HG03457 (cell line): ENCODE measurements at regions not wholly inside any gene's neighbourhood (a gene's known extent, or its start where the extent isn't known, plus 50 kb on each side); places are given as distances from the start of the nearest gene placed in this dataset.

ENCODE experiments used
- ATAC-seq: cut with Tn5 transposase; IDR thresholded peaks from one replicate; pipeline ENCODE4 v1.9.1; 2021; ENCODE audit warnings: moderate number of reproducible peaks; ENCODE audit not compliant: unreplicated experiment

- no peak for ATAC-seq
These were observed 1279.0 kb upstream of the LRRTM1 start for GRCh38 chr2:81583311-81584108.

DNA sequence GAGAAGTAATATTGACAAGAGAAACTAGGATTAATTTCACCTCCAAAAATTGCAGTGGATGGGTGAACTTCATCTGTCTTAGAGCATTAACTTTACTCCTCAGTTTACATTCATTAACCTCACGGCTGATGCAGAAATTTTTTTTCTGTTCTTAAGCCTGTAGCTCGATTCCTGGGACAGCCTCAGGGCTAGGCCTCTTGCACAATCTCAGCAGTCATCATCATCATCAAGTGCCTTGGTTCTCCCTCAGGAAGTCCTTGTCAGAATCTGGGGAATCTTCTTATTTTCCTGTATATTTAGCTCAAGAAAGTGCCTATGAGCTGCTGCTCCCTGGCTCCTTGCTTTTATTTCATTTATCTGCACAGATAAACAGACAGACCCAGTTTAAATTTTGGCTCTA lies 1272.2 kb upstream of the LRRTM1 start:
- no peak for ATAC-seq

DNA sequence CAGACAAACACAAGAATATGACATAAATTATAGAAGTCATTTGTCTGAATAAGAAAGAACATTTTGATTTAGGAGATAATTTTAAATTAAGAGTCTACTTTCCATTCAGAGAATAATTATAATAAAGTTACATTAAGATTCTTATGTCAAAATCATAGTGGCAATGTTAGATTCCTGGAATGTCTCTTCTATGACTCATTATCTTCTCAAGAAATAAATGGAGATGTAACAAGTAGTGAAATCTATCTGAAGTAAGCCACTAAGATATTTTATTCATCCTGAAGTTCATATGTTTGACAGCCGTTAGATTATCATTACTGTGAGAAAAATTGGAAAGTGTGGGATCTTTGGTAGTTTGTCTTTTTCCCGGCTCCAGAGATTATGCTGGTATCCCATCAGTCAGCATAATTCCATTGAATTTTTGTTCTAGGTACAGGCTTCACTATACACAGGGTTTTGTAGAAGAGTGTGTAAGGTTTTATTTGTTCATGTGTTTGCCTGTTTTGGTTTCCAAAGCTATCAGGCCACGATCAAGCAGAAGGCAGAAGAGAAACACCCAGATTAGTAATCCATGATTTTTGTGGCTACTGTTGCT lies 1246.6 kb upstream of the LRRTM1 start:
- no peak for ATAC-seq

GRCh38 chr2:81550277-81550676 lies 1245.7 kb upstream of the LRRTM1 start:
- ATAC-seq: no peak

DNA sequence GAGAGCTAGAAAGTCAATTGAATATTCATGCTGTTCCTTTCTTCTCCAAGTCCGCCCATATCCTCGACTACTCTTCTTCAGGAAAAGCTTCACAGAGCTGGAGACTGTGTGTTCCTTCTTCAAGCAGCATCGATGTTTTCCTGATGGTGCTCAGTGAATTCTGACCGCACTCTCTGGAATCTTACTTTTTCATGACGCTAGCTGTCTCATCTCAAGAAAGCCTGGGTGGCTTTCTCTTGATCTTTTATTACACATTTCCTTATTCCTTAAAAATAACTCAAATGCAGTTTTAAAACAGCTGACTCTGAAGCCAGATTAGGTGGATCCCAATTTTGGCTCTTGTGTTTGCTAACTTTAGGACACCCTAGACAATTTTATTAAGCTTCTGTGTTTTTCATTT lies 1245.1 kb upstream of the LRRTM1 start:
- ATAC-seq: no peak

DNA sequence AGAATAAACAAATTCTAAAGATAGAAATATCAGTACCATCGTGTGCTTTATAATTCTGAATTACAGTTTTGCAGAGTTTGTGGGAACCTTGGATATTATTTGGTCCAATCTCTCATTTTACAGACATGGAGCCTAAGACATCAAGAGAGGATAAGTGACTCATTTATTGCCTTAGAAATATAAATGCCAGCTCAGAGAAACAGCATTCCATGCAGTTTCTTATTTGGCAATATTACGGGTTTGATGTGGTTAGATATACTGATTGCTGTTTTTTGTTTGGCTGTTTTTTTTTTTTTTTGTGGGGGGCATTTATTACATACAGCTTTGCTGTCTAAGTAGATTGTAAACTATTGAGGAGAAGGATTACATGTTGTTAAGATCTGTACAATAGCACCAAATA lies 1241.1 kb upstream of the LRRTM1 start:
- no peak for ATAC-seq

DNA sequence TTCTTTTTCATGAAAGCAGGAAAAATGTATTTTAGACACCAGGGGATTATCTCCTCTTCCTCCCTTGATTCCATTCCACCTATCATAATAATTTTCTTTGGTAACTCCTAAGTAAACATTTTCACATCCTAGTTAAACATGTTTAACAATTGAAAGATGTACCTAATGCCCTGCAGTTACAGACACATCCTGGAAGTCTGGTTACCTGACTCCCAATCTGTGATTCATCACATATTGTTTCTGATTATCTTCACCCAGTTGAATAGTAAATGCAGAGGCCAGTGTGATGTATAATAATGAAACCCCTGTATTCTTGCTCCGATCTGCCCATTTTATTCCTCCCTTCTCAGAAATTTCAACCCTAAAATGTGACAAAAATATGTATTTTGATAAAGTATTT lies 1237.6 kb upstream of the LRRTM1 start:
- no peak for ATAC-seq

DNA sequence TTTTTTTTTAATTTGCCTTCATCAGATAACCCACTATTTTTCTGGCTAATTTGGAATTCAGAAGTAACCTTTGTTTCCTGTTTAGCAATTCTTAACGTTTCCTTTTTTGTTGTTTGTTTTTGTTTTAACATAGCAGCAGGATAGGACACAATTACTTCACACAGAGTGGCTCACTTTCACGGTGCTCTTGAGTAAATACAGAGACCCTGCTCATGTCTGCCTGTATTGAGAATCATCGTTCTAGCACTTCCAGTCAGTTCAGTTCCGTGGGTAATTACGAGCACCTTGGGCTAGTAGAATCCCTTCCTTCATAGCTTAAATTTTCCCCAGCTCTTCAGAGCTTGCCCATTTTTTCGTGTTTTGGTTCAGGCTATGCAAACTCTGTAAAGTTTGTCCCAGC lies 1225.4 kb upstream of the LRRTM1 start:
- ATAC-seq: no peak

DNA sequence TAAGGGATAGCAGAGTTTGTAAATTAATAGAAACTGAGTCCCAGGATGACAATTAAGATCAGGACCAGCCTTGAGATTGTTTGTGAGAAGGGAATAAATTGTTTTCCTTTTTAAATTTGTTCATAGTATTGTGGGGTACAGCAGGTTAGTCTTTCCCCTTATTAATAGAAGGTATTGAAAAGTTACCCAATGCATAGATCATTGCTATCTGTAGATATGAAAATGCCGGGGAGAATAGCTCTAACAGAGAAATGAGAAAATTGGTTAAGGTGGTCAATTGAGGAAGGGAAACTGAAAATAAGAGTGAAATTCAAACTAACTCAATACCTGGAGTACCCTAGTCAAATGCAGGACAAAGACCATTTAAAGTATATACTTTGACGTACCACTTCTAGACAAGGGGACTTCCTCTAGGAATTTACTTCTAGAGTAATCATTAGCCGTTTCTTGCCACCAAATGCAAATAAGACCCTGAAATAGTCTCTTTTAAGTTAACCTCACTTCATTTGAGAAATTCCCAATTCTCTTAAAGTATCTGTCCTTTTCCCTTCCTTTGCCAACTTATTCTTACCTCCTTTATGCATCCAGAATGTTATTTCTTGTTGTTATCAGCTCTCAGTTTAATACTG lies 1224.4 kb upstream of the LRRTM1 start:
- ATAC-seq: peak; percentile 89

DNA sequence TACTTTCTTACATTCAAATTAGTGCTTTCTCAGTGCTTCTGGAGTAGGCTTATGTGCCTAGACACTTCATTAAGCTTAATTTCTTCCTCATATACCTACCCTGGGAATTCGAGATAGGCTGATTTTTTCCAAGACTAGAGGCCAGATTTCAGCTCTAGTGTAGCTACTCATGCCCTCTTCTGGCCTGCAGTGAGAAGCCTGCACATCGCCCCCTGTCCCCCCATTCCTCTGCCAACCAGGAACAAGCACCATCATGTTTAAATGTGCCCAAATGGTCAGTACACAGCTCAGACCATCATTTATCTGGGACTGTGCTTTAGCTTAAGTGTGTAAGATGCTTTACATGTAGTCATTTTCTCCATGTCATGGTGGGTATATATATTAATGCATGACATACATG lies 1218.8 kb upstream of the LRRTM1 start:
- no peak for ATAC-seq

GRCh38 chr2:81513328-81513727 lies 1208.8 kb upstream of the LRRTM1 start:
- ATAC-seq: no peak

DNA sequence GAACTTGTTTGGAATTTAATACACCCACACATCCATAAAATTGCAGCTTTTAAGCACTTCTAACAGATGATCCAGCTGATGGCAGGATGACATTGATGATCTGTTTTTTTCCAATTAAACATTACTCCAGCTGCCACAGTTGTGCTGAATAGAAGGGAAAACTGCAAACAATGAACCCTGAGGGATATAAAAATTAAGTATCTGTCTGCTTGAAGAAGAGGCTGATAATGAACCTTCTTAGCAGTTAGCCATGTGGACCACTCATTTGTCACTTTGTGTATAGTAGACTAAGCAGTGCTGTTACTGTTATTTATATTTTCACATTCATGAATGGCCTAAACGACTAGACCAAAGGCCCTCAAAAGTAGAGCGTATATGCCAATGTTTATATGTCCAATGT lies 1201.0 kb upstream of the LRRTM1 start:
- no peak for ATAC-seq

DNA sequence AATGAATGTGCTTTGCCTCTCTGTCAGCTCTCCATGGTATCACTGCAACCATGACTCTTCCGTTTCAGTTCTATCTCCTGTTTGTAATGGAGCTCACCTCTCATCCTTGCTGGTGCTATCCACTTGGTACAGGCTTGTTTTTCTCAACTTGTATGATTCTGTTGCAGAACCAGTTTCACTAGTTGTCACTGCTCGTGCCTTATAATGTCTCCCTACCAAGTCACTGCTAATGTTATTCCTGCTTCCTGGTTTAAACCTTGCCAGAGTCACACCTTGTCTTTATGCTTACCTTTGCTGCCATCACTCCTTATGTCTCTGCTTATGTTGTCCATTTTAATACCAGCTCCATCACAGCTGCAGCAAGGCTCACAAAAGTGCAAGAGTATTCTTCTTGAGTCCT lies 1191.0 kb upstream of the LRRTM1 start:
- no peak for ATAC-seq

DNA sequence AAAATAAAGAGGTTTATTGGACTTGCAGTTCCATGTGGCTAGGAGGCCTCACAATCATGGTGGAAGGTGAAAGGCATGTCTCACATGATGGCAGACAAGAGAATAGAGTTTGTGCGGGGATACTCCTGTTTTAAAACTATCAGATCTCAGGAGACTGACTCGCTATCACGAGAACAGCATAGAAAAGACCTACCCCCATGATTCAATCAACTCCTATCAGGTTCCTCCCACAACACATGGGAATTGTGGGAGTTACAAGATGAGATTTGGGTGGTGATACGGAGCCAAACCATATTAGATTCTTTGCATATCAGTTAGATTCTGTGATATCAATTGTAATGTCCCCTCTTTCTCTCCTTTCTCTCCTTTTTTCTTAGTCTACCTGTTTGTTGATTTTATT lies 1178.7 kb upstream of the LRRTM1 start:
- ATAC-seq: no peak

DNA sequence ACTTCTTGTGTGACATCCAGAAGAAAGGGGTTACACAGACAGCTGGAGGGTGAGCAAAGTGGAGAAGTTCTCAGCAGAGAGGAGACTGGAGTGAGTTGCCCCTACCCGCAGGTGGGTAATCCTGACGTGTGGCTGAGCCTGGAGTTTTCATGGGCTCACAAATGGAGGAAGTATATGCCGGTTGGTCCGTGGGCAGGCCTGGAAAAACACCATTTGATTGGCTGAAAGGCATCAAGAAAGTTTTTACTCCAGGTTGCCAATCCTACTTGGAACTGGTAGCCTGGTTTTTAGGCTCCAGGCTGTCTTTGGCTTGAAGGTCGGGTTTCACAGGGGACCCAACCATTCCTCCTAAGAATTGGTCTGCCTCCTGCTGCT lies 1177.4 kb upstream of the LRRTM1 start:
- no peak for ATAC-seq

DNA sequence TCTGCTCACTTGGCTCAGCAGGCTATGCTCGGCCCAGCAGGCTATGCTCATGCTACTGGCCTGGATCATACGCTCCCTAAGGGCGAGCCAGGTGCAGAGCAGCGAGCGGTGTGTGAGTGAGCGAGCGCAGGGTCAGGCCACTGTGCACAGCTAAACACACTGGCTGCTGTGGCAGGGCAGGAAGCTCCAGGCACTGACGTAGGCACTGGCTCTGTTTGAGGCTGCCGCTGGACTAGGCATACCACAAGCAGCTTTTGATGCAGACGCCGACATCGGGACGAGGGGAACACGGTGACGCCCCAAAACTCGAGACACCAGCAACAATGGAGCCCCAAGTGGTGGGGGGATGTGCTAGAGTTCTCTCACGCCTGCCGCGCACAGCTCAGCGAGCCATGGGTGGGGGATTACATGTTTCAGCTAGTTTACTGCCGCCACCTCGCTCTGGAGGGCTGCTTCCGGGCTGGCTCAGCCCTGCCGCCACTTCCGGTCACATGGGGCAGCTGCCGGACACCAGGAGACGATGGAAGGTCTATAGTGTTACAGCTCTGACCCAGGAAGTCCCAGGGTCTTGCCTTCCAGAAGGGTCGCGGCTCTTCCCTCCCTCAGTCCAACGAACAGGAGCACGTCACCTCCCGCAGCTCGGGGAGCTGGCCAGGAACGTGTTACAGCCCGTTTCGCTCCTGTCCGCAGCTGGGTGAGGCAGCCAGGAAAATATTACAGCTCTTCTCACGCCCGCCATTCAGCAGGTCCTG lies 1176.9 kb upstream of the LRRTM1 start:
- ATAC-seq: no peak

- no peak for ATAC-seq
These were observed 1162.5 kb upstream of the LRRTM1 start for GRCh38 chr2:81467096-81467495.

DNA sequence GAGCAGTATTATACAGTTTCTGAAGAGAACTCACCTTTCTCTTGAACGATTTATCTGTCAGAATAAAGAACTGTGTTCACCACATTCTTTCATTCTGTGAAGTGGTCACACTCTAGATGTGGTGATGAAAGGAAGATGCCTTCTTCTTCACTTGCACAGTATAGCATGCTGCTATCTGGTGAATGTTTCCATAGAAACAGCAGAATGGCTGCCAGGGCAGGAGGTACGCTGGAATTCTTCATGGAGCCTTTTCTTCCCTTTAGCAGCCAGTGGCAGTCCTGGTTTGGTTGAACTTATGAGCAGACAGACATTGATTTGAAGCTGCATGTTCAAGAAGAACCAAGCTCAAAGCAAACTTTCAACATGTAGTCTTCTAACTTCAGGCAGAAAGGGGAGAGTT lies 1157.9 kb upstream of the LRRTM1 start:
- no peak for ATAC-seq

- ATAC-seq: no peak
These were observed 1140.6 kb upstream of the LRRTM1 start for GRCh38 chr2:81445176-81445575.

- no peak for ATAC-seq
These were observed 1133.0 kb upstream of the LRRTM1 start for GRCh38 chr2:81437456-81438000.

GRCh38 chr2:81436256-81436655 lies 1131.7 kb upstream of the LRRTM1 start:
- no peak for ATAC-seq
